H9 (cell line): ENCODE measurements at regions not wholly inside any gene's neighbourhood (a gene's known extent, or its start where the extent isn't known, plus 50 kb on each side); places are given as distances from the start of the nearest gene placed in this dataset.

Experiments used
- DNase-seq: peaks from one replicate; pipeline ENCODE4 v3.0.0-alpha.2; 2017
- H2AFZ ChIP-seq: one replicate; pipeline ENCODE4 v1.6.1; 2013; ENCODE audit warnings: mild to moderate bottlenecking, low read length, control low read depth, moderate library complexity
- H2AK5ac ChIP-seq: 2 replicates; pipeline ENCODE4 v1.6.1; 2013; ENCODE audit warnings: low read length, control low read depth, mixed read lengths; ENCODE audit not compliant: insufficient read length
- H2BK120ac ChIP-seq: one replicate; pipeline ENCODE4 v1.6.1; 2013; ENCODE audit warnings: low read depth, mild to moderate bottlenecking, low read length, control low read depth, inconsistent platforms; ENCODE audit not compliant: poor library complexity, severe bottlenecking
- H2BK12ac ChIP-seq: 2 replicates; pipeline ENCODE4 v1.6.1; 2013; ENCODE audit warnings: low read length, control low read depth, mixed read lengths, low read depth; ENCODE audit not compliant: insufficient read length
- H2BK15ac ChIP-seq: 2 replicates; pipeline ENCODE4 v1.6.1; 2013; ENCODE audit warnings: low read depth, low read length, control low read depth
- H2BK20ac ChIP-seq: one replicate; pipeline ENCODE4 v1.6.1; 2013; ENCODE audit warnings: low read depth, mild to moderate bottlenecking, low read length, control low read depth, inconsistent platforms; ENCODE audit not compliant: poor library complexity, severe bottlenecking
- H2BK5ac ChIP-seq: 2 replicates; pipeline ENCODE4 v1.6.1; 2013; ENCODE audit warnings: low read length, control low read depth, mixed read lengths; ENCODE audit not compliant: insufficient read length
- H3K14ac ChIP-seq: 2 replicates; pipeline ENCODE4 v1.6.1; 2013; ENCODE audit warnings: low read length, control low read depth; ENCODE audit not compliant: insufficient read depth
- H3K18ac ChIP-seq: 2 replicates; pipeline ENCODE4 v1.6.1; 2013; ENCODE audit warnings: low read depth, mild to moderate bottlenecking, mixed read lengths, low read length, control low read depth; ENCODE audit not compliant: insufficient read length
- H3K23ac ChIP-seq: 2 replicates; pipeline ENCODE4 v1.6.1; 2013; ENCODE audit warnings: low read length, control low read depth, mixed read lengths, low read depth; ENCODE audit not compliant: insufficient read length
- H3K23me2 ChIP-seq: 2 replicates; pipeline ENCODE4 v1.6.1; 2013; ENCODE audit warnings: low read depth, mild to moderate bottlenecking, mixed read lengths, low read length, control low read depth; ENCODE audit not compliant: insufficient read length, poor library complexity, severe bottlenecking
- H3K27ac ChIP-seq: 2 replicates; pipeline ENCODE4 v1.5.1; 2013; ENCODE audit warnings: low read length, control low read depth, mixed read lengths, low read depth; ENCODE audit not compliant: insufficient read length
- H3K27me3 ChIP-seq: 2 replicates; pipeline ENCODE4 v1.6.1; 2013; ENCODE audit warnings: low read length, control low read depth, inconsistent platforms; ENCODE audit not compliant: insufficient read depth
- H3K4ac ChIP-seq: 2 replicates; pipeline ENCODE4 v1.6.1; 2013; ENCODE audit warnings: low read depth, mild to moderate bottlenecking, control low read depth, inconsistent platforms, low read length, moderate library complexity
- H3K4me1 ChIP-seq: 2 replicates; pipeline ENCODE4 v1.6.1; 2013; ENCODE audit warnings: low read length, control low read depth, inconsistent platforms; ENCODE audit not compliant: insufficient read depth
- H3K4me2 ChIP-seq: 2 replicates; pipeline ENCODE4 v1.6.1; 2013; ENCODE audit warnings: low read length, control low read depth, mixed read lengths; ENCODE audit not compliant: insufficient read length, insufficient read depth
- H3K56ac ChIP-seq: 2 replicates; pipeline ENCODE4 v1.6.1; 2013; ENCODE audit warnings: low read depth, mild to moderate bottlenecking, mixed read lengths, low read length, control low read depth; ENCODE audit not compliant: insufficient read length
- H3K79me1 ChIP-seq: 2 replicates; pipeline ENCODE4 v1.6.1; 2013; ENCODE audit warnings: low read depth, mild to moderate bottlenecking, moderate library complexity, low read length, control low read depth, inconsistent platforms; ENCODE audit not compliant: insufficient read depth, poor library complexity, severe bottlenecking
- H3K79me2 ChIP-seq: 2 replicates; pipeline ENCODE4 v1.6.1; 2013; ENCODE audit warnings: low read length, control low read depth, inconsistent platforms; ENCODE audit not compliant: insufficient read depth
- H3K9ac ChIP-seq: 2 replicates; pipeline ENCODE4 v1.6.1; 2013; ENCODE audit warnings: low read length, control low read depth, mixed read lengths; ENCODE audit not compliant: insufficient read length; ENCODE audit errors: extremely low read depth
- H3K9me3 ChIP-seq: one replicate; pipeline ENCODE4 v1.6.1; 2013; ENCODE audit warnings: low read depth, low read length, inconsistent platforms; ENCODE audit not compliant: control insufficient read depth
- H3T11ph ChIP-seq: one replicate; pipeline ENCODE4 v1.6.1; 2013; ENCODE audit warnings: mild to moderate bottlenecking, low read length, control low read depth, inconsistent platforms
- H4K20me1 ChIP-seq: one replicate; pipeline ENCODE4 v1.6.1; 2013; ENCODE audit not compliant: control insufficient read depth, insufficient read length, insufficient read depth
- H4K5ac ChIP-seq: 2 replicates; pipeline ENCODE4 v1.6.1; 2013; ENCODE audit warnings: low read depth, mild to moderate bottlenecking, mixed read lengths, low read length, control low read depth; ENCODE audit not compliant: insufficient read length
- H4K8ac ChIP-seq: replicated peaks from 2 replicates; pipeline ENCODE4 v1.6.1; 2013; ENCODE audit warnings: low read length, control low read depth, mixed read lengths, low read depth; ENCODE audit not compliant: insufficient read length
- H4K91ac ChIP-seq: 2 replicates; pipeline ENCODE4 v1.6.1; 2013; ENCODE audit warnings: low read depth, mild to moderate bottlenecking, moderate library complexity, mixed read lengths, low read length, control low read depth; ENCODE audit not compliant: insufficient read length
- H3K27ac Mint-ChIP-seq, 3 experiments: 2 replicates in 2 of 3; 3 replicates in 1 of 3; pipeline ENCODE4 v1.8.0; 2020 to 2021; ENCODE audit warnings: mixed read lengths in 3 of 3, mild to moderate bottlenecking in 1 of 3, moderate library complexity in 1 of 3
- H3K27me3 Mint-ChIP-seq: 2 replicates; pipeline ENCODE4 v1.8.0; 2021; ENCODE audit warnings: low read depth, mild to moderate bottlenecking, moderate library complexity, mixed read lengths
- H3K36me3 Mint-ChIP-seq, 3 experiments: 2 replicates in 2 of 3; 3 replicates in 1 of 3; pipeline ENCODE4 v1.8.0; 2020 to 2021; ENCODE audit warnings: low read depth in 3 of 3, mixed read lengths in 3 of 3; ENCODE audit not compliant: insufficient read depth in 1 of 3
- H3K4me1 Mint-ChIP-seq, 2 experiments: 2 replicates each; pipeline ENCODE4 v1.8.0; 2020; ENCODE audit warnings: mixed read lengths in 2 of 2
- H3K4me3 Mint-ChIP-seq, 2 experiments: 2 replicates in 1 of 2; 3 replicates in 1 of 2; pipeline ENCODE4 v1.8.0; 2020 to 2021; ENCODE audit warnings: mild to moderate bottlenecking in 2 of 2, mixed read lengths in 2 of 2, moderate library complexity in 1 of 2
- H3K9me3 Mint-ChIP-seq, 2 experiments: 2 replicates in 1 of 2; 3 replicates in 1 of 2; pipeline ENCODE4 v1.8.0; 2020; ENCODE audit warnings: mild to moderate bottlenecking in 2 of 2, mixed read lengths in 2 of 2, moderate library complexity in 1 of 2
- CTCF ChIP-seq: fragments of 200-600 bp; sonication (generic); conservative IDR thresholded peaks from 3 replicates; pipeline ENCODE4 v1.8.0; 2021; ENCODE audit warnings: antibody characterized with exemption, mild to moderate bottlenecking
- WGBS: extraction: QIAGEN DNeasy Blood & Tissue Kit; methylation state at CpG from one replicate; pipeline ENCODE4 v1.1.7; 2013; ENCODE audit warnings: missing lambda C conversion rate, low lambda C conversion rate, mixed read lengths; ENCODE audit not compliant: insufficient read length; ENCODE audit errors: extremely low coverage; 5-methylcytosine and 5-hydroxymethylcytosine counted together

- no peak overlapping the region for H3K9ac ChIP-seq
- no peak overlapping the region for H3K4ac ChIP-seq
- TF ChIP-seq CTCF: no peak
- no peak overlapping the region for H4K5ac ChIP-seq
- no peak overlapping the region for H2BK12ac ChIP-seq
- Mint-ChIP-seq H3K27me3 (peaks cover 7% of the 10 kb centered on the region), H3K36me3 (no peaks in the 10 kb centered on the region), H3K4me1 (peaks cover 0 to 2% of the 10 kb centered on the region in 2 experiments; a peak in 1 of 4 replicates), H3K9me3 (peaks cover 0 to 2% of the 10 kb centered on the region in 2 experiments; a peak in 1 of 5 replicates), H3K27ac (no peak overlapping the region), H3K4me3 (no peak overlapping the region)
- no peaks in the 10 kb centered on the region for H3K79me1 ChIP-seq
- no peak overlapping the region for H3T11ph ChIP-seq
- H3K79me2 ChIP-seq: no peaks in the 10 kb centered on the region
- no CpG with 5 or more reads among the region's 3 CpGs for WGBS
- no peak overlapping the region for H3K27ac ChIP-seq
- H3K18ac ChIP-seq: no peak overlapping the region
- H2BK5ac ChIP-seq: no peak overlapping the region
- no peak overlapping the region for H3K56ac ChIP-seq
- H4K20me1 ChIP-seq: no peaks in the 10 kb centered on the region
- H4K8ac ChIP-seq: no peak overlapping the region
- no peak for DNase-seq
- no peak overlapping the region for H4K91ac ChIP-seq
- H3K14ac ChIP-seq: no peak overlapping the region
- H2BK20ac ChIP-seq: no peak overlapping the region
- H3K23ac ChIP-seq: no peak overlapping the region
- H2BK15ac ChIP-seq: no peak overlapping the region
- no peaks in the 10 kb centered on the region for H3K4me1 ChIP-seq
- no peaks in the 10 kb centered on the region for H3K27me3 ChIP-seq
- no peak overlapping the region for H2AK5ac ChIP-seq
- H2BK120ac ChIP-seq: no peak overlapping the region
- no peak overlapping the region for H2AFZ ChIP-seq
- H3K4me2 ChIP-seq: no peak overlapping the region
- no peaks in the 10 kb centered on the region for H3K23me2 ChIP-seq
- no peaks in the 10 kb centered on the region for H3K9me3 ChIP-seq
Observed at GRCh38 chr2:118687192-118687591, 160.3 kb downstream of the EN1 start.
